ENCODE measurements at regions not wholly inside any gene's neighbourhood (a gene's known extent, or its start where the extent isn't known, plus 50 kb on each side); places are given as distances from the start of the nearest gene placed in this dataset.

DNA sequence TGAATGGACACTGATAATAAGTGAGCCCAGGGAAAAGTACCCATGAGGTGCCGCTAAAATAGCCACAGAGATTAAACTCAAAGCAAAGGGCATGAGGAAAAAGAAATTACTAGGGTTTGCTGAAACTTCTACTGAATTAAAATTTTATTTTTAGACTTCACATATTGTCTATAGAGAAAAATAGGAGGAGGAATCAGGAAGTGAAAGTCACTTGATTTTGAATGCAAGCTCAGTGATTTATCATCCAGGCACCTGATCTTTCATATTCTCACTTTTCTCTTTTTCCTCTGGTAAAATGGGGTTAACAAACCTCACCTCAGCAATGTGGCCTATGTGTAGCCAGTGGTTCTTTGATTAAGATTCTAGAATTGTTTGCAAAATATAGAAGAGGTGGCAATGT is 479.8 kb downstream of the BCL11B start:
- in situ Hi-C loops (cut with HindIII; ENCODE audit: low sequenced_read_pairs), result no loop called here

DNA sequence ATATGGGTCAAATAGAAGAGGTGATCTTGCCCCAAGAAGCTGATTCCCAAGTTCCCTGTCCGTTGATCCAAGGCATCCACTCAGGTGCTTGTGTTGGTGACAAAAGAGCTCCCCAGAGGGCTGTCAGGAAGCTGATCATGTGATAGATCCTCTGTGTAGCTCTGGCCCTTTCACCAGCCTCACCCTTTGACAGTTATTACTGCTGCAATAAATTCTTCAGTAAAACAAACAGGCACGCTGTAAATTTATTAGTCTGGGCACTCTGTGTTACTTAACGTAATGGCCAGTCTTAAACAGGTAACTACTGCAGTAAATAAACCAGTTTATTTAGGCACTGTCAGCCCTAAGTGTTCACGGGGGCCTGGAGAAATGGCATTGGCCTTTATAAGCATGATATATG is 473.9 kb downstream of the BCL11B start:
- in situ Hi-C loops (cut with HindIII; ENCODE audit: low sequenced_read_pairs), result no loop called here

DNA sequence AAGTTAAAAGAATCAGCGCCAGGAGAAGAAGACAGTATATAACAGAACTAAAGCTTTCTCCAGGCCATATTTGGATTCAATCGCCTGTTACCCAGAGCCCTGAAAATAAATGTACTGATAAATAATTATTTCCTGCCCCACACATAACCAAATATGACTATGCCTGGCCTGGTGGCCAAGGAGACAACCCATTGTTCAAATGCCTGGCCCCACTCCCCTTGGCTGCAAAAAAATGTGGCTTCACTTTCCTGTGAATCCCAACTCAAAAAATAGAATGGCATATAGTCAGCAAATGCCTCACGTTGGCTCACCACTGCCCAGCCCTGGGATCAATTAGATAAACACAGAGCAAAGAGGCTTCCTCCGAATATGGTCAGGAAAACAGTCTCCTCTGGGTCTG is 472.1 kb downstream of the BCL11B start:
- in situ Hi-C loops (cut with HindIII; ENCODE audit: low sequenced_read_pairs), result no loop called here

DNA sequence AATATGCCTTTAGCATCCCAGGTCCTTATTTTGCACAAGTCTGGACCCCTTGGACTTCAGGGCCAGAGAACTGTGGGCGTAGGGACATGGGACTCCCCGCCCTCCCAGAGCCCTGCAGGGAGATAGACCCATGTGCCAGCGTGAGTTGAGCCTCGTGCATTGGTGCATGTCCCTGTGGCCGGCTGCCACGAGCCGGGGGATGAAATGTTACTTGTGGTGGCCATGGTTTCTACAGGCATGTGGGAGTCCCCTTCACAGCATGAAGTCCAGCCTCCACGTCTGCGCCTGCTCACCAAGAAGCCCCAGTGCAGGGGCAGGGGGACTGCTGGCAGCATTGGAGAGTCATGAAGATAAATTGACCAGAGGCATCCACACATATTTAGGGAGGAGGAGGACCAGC is 470.0 kb downstream of the BCL11B start:
- in situ Hi-C loops (cut with HindIII; ENCODE audit: low sequenced_read_pairs), result no loop called here

DNA sequence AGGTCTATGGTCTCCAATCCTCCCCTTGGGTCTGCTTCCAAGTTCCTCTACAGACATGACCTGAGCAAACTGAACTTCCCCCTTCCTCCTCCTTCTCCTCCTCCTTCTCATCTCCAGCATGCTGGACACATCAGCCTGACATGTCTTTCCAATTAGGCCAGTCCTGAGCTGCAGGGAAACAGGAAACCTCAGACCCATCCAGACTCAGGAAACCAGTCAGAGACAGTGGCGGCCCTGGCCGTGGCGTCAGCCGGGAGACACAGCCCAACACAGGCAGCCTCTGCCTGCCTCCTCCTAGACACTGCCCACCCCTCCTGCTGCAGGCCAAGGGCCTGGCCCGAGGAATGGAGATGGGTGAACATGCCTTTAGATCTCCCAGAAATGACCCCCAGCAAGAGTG is 468.8 kb downstream of the BCL11B start:
- in situ Hi-C loops (cut with HindIII; ENCODE audit: low sequenced_read_pairs), result no loop called here

DNA sequence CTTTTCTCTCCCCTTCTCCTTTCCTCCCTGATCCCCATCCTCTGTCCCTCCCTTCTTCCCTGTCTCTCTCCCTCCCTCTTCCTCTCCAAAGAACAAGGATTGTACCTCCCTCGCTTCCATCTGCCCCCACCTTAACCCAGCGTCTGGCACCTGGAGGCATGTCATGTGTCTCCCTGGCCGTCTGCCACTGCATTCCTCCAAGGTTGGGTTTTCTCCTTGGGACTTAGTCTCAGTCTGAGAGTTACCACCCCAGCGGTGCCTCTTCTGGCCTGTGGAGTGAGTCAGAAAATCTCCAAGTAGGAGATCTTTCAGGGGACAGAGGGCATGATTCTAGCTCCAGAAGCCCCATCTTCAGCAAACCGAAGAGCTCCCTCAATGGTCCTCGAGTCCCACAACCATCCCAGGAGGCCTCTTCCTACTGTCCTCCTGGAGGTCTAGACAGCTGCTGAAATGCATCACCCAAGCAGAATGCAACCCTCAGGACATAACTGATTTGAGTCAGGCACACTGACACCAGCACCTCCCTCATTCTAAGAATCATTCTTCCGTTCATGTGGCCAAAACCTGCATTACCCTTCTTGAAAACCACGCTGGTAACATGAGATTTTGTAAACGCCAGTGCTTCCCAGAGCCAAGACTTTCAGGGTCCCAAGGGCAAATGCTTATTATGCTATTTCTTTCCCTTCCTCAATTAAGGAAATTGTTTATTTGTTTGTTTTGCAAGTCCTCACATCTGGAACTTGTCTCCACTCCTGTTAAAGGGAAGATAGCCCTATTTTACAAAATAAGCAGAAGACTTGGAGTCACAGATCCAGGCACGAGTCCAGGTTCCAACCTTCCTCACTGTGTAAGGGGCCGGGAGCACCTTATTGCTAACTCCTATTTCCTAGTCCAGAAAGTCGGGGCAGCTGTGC is 463.2 kb downstream of the BCL11B start:
- in situ Hi-C loops (cut with HindIII; ENCODE audit: low sequenced_read_pairs), result no loop called here

DNA sequence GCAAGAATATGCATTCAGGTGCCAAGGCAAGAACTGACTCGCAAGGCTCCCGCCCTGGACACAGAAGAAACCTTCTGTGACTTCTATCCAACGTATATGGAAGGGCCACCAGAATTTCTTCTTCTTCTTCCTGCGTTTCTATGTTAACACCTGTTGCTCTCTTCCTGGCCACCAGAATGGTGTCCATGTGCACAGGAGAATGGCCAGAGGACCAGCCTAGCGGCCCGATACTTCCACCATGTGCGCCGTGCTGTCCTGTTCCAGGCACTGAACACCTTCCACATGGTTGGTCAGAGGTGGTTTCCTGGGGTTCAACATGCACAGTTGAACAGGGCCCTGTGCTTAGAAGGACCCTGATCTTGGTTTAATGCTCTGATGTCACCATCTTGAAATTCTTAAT is 455.8 kb downstream of the BCL11B start:
- in situ Hi-C loops (cut with HindIII; ENCODE audit: low sequenced_read_pairs), result no loop called here

DNA sequence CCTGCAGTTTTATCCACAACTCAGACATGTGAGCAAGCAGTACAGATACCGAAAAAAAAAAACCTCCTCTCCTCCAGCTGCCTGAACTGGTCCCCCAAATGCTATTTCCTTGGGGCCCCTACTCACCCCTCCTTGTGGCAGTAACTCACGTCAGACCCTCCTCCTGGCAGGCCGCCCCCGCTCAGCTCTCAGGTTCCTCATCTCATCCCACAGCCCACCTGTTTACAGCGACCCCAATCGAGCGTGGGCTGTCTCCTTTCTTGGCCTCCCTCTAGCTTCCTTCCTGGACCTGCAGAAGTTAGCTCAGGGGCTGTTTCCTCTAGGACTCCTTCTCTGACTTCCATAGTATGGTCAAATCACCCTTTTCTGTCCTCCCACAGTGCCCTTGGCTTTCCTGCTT is 455.3 kb downstream of the BCL11B start:
- in situ Hi-C loops (cut with HindIII; ENCODE audit: low sequenced_read_pairs), result no loop called here

DNA sequence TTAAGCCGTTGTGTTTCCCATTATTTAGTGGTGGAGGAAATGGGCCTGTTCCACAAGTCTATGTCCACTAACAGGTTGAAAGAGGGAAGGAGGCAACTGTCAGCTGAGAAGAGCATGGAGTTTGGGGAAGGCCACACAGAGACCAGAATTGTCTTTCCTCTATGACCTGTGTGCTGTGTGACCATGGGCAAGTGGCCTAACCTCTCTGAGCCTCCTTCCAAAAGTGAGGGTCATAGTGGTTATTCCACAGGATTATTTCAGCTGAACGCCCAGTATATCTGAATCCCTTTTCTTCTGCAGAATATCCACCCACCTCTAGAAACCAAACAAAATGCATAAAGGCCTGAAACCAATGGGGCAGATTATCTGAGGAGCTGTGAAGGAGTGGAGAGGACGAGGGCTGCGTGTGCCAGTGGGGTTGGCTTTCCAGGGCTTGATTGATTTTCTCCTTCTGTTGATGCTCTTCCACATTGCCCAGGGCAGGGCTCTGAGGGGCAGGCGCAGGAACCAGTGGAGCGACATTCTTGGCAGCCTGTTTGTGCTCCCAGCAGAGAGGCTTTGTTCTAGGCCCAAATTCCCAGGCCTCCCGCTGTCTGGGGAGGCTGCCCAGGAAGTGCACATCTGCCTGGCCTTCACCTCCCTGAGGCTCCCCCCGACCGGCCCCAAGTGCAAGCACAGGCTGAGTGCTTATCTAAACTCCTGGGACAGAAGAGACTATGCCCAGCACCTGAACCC is 452.7 kb downstream of the BCL11B start:
- in situ Hi-C loops (cut with HindIII; ENCODE audit: low sequenced_read_pairs), result no loop called here

DNA sequence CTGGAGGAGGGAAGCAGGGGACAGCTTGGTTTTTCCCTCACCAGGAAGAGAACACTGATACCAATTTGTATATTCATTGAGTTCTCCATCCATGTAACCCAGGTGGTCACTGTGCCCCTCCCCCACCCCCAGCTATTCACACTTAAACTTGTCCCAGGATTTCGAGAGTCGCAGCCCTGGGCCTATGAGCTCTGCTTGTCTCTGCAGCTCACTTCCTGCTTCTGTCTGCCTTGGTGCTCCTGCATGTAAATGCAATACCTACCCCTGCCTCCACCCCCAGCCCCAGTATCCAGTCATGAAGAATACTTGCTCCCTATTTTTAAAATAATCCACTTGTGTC is 452.2 kb downstream of the BCL11B start:
- in situ Hi-C loops (cut with HindIII; ENCODE audit: low sequenced_read_pairs), result loop anchor here (5.0 kb wide), 1 partner anchor 98 kb away; no protein-coding TSS in a partner anchor

DNA sequence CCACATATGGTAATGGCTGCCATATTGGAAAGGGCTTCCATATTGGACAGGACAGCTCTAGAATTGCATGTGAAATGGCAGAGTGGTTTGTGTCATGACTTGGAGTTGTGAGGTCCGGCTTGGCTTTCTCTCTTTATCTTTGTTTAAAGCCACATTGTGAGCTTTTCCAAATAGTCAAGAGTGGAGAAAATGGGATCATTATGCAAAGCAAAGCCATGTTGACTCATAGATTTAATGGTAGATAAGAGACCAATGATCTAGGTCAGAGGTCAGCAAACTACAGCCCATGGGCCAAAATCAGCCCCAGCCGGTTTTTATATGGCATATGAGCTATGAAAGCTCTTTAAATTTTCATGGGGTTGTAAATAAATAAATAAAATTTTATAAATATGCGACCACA is 449.1 kb downstream of the BCL11B start:
- in situ Hi-C loops (cut with HindIII; ENCODE audit: low sequenced_read_pairs), result loop anchor here (5.0 kb wide), 1 partner anchor 101 kb away; no protein-coding TSS in a partner anchor

DNA sequence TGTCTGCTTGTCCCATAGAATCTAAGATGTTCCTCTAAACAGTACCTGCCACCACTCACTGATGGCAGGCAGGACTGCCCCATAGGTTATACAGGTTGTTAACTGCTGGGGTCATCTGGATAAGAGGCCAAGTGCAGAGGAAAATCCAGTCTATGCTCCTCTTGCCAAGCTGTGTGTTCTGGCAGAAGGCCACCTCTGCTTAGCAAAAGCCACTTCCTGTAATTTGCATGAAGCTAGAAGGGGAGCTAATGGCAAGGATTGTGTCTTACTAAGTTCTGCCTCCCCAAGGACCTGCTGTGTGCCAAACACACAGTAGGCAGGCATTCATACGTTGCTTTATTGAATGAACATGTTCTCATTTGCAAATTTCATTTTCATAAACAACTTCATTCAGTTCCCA is 445.4 kb downstream of the BCL11B start:
- in situ Hi-C loops (cut with HindIII; ENCODE audit: low sequenced_read_pairs), result no loop called here

DNA sequence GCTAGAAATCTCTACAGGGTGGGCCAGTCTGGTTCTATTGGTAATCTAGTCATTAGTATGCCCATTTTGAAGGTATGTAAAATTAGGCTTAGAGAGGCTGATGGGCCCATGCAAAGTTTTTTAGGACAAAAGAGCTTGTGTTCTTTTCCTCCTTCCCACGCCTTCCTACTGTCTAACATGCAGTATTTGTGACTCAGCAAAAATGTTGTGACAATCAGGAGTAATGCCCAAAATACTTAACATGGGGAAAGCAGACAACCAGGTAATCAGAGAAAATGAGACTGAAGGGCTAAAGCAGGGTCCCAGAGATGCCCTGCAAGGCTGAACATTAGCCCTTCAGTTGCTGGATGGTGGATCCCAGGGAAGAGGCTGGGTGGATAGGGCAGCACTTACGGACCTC is 437.9 kb downstream of the BCL11B start:
- in situ Hi-C loops (cut with HindIII; ENCODE audit: low sequenced_read_pairs), result no loop called here

DNA sequence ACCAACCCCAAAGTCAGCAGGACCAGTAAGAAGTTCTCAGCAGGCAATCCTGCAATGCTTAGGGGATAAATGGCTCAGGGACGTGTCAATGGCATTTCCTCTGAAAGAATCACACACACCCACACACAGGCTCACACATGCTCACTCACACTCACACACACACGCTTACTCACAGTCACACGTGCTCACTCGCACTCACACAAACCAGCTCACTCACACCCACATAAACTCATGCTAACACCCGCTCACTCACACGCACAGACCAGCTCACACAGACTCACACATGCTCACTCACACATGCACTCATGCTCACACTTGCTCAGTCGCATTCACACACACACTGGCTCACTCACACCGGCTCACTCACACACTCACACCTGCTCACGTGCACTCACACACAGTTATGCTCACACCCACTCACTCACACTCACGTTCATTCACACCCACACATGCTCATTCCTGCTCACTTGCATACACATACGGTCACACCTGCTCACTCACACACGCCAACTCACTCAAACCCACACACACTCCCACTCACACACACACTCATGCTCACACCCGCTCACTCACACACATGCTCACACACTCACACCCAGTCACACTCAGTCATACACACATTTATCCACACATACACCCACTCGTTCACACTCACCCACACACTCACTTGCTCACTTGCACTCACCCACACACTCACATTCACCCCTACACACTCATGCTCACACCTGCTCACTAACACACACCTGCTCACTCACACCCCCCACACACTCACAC is 436.8 kb downstream of the BCL11B start:
- in situ Hi-C loops (cut with HindIII; ENCODE audit: low sequenced_read_pairs), result no loop called here

DNA sequence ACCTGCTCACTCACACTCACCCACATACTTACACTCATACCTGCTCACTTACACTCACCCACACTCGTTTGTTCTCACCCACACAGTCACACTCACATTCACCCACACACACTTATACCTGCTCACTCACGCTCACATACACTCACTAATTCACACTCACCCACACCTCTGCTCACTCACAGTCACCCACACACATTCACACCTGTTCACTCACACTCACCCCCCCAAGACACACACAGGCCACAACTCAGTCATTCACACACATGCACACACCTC is 436.2 kb downstream of the BCL11B start:
- in situ Hi-C loops (cut with HindIII; ENCODE audit: low sequenced_read_pairs), result no loop called here

DNA sequence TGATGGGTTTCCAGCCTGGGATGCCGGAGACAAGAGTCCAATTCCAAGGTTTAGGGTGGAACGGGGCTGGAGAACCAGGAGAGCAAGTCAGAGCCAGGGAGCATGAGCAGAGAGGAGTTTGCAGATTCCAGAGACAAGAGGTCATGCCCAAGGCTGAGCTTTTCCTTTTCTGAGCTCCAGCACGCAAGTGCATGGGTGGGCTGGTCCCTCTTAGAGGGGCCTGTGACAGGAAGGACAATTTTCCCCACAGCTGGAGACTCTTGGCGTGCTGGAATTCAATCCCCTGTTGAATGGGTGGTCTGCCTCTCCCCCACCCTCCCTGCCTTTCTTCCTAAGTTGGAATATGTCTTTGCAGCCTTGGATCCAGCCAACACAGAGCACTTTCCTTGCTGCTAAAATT is 431.9 kb downstream of the BCL11B start:
- in situ Hi-C loops (cut with HindIII; ENCODE audit: low sequenced_read_pairs), result no loop called here

DNA sequence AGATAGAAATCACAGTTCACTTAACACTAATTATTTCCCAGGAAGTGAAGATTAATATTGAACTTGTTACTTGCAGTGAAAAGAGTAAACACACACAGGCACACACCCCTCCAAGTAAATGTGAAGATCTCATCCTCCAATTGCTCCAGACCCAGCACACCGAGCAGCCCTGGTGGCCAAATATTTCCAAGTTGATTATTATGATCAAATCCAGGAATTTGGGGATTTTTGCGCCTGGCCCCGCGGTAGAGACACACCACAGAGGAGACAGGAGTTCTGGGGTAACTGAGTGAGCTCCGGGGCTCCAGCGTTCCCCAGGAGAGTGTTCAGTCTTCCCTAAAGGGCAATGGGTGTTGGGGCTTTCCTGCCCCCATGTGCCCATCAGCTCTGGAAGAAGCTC is 431.5 kb downstream of the BCL11B start:
- in situ Hi-C loops (cut with HindIII; ENCODE audit: low sequenced_read_pairs), result no loop called here

DNA sequence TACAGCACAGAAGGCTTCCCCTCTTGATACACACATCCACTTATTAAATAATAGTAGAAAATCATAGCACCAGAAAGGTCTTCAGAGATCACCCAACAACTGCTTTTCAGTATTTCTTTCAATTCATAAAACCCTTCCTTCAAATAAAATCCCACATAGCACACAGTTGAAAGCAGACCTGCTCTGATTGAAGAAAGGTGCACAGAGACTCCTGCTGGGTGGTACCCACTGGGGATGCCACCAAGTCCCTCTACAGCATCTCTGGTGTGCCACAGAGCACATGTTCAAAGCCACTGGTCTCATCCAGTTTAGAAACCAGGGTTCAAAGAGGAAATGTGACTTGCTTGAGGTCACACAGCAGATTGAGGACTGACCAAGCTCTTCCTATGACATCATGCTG is 427.5 kb downstream of the BCL11B start:
- in situ Hi-C loops (cut with HindIII; ENCODE audit: low sequenced_read_pairs), result no loop called here

DNA sequence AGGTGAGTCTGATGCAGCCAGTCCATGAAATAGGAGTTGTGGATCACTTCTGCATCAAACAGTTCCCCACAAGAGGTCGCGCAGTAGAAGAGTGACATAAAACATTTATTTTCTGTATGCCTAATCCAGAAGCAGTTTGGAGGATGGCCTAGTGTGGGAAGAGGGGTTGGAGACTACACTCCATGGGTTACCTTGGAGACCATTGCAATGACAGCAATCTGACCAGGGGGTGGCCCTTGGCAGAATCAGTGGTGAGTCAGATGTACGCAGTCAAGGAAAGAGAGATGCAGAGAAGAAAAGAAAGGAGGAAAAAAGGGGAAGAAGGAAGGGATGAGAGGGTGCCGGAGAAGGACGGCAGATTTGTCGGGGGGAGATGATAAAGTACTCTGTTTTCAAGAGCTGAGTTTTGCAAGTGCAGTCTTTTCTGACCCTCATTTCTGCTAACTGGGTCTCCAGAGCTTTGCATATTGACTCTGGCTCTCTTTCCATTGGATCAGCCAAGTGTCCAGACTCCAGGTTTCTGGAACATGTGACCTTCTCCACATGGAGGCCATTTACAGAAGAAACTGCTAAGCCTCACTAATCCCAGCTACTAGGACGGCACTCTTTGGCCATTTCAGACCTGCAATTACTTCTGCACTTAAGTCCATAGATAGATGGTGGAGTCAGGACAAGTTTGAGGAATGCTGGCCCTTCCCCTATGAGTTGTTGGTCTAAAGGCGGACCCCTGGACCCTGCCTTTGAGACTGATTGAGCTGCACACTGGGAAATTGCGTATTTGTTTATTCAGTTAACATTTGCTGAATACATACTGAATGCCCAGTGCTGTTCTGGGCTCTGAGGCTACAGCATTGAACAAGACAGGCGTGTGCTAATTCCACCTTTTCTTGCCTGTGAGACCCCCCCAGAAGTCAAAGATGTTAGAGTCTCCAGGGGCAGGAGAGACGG is 424.2 kb downstream of the BCL11B start:
- in situ Hi-C loops (cut with HindIII; ENCODE audit: low sequenced_read_pairs), result no loop called here

DNA sequence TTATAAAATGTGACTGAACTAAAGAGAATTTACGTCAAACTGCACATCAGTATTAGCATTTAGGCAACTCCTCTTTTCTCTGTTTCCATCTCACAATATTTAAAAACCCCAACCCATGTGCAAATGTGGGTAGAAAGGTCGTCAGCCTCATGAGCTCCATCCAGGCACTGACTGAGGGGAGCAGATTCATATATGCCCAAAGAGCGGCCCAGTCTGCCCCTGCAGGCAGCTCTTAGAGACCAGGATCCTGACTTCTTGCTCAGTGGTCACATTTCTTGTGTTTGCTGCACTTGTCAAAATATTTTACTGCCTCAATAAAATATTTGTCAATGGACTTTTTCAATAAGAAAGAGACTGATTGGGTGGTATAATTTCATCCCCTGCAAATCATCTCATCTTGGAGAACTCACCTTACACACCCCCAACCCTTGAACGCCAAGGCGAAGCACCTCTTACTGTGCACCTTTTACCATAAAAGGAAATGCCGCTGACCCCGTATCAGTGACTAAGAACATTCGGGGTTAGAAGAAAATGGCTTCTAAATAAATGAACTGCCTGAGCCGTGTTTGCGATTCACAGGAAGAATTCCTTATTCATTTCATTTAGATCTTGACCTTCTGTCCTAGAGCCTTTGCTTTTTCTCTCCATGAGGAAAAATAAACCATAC is 418.8 kb downstream of the BCL11B start:
- in situ Hi-C loops (cut with HindIII; ENCODE audit: low sequenced_read_pairs), result no loop called here
